Lower lobe of right lung (tissue), 2 donors: ENCODE measurements at regions not wholly inside any gene's neighbourhood (a gene's known extent, or its start where the extent isn't known, plus 50 kb on each side); places are given as distances from the start of the nearest gene placed in this dataset.

Experiments used
- ATAC-seq, 2 donors: fragments of 200-7000 bp; cut with Tn5 transposase; one replicate each; pipeline ENCODE4 v1.9.1; 2020 to 2022; ENCODE audit warnings: mild to moderate bottlenecking in 2 of 2, moderate library complexity in 2 of 2
- DNase-seq: peaks from one replicate; pipeline ENCODE4 v3.0.0-alpha.2; 2020
- H3K27ac ChIP-seq: fragments of 200-600 bp; one replicate; pipeline ENCODE4 v1.8.0; 2022
- H3K27me3 ChIP-seq: fragments of 200-600 bp; one replicate; pipeline ENCODE4 v1.8.0; 2022; ENCODE audit warnings: low read depth
- H3K36me3 ChIP-seq: fragments of 200-600 bp; one replicate; pipeline ENCODE4 v1.8.0; 2022; ENCODE audit warnings: mild to moderate bottlenecking
- H3K4me1 ChIP-seq: fragments of 200-600 bp; one replicate; pipeline ENCODE4 v1.8.0; 2022
- H3K4me3 ChIP-seq: fragments of 200-600 bp; one replicate; pipeline ENCODE4 v1.8.0; 2022; ENCODE audit warnings: mild to moderate bottlenecking
- H3K9me3 ChIP-seq: fragments of 200-600 bp; one replicate; pipeline ENCODE4 v1.8.0; 2022
- intact Hi-C: fragments of 100-400 bp; cut with DNase I; formaldehyde crosslinking; loops from one replicate; pipeline ENCODE4 v1.11.0; 2022
- TF ChIP-seq, protein P1 (sequence below): fragments of 200-600 bp; IDR thresholded peaks from one replicate; pipeline ENCODE4 v1.8.0; 2022; ENCODE audit warnings: antibody characterized with exemption, mild to moderate bottlenecking
- donor health status: DM: no; HTN: yes; CAD: no; lungs with severe emphysema.

GRCh38 chr2:43076676-43077075, 149.7 kb downstream of the ZFP36L2 start:
- intact Hi-C loops: no loop called here
- Histone ChIP-seq H3K4me3 (no peak overlapping the region), H3K27ac (peak overlapping the region; percentile 73), H3K9me3 (no peaks in the 10 kb centered on the region), H3K27me3 (no peaks in the 10 kb centered on the region), H3K4me1 (peaks cover 30% of the 10 kb centered on the region), H3K36me3 (no peaks in the 10 kb centered on the region)
- no peak for ATAC-seq
- TF ChIP-seq, protein P1, sequence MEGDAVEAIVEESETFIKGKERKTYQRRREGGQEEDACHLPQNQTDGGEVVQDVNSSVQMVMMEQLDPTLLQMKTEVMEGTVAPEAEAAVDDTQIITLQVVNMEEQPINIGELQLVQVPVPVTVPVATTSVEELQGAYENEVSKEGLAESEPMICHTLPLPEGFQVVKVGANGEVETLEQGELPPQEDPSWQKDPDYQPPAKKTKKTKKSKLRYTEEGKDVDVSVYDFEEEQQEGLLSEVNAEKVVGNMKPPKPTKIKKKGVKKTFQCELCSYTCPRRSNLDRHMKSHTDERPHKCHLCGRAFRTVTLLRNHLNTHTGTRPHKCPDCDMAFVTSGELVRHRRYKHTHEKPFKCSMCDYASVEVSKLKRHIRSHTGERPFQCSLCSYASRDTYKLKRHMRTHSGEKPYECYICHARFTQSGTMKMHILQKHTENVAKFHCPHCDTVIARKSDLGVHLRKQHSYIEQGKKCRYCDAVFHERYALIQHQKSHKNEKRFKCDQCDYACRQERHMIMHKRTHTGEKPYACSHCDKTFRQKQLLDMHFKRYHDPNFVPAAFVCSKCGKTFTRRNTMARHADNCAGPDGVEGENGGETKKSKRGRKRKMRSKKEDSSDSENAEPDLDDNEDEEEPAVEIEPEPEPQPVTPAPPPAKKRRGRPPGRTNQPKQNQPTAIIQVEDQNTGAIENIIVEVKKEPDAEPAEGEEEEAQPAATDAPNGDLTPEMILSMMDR: no peak
- DNase-seq: no peak

- Histone ChIP-seq H3K27me3 (no peaks in the 10 kb centered on the region), H3K4me3 (no peak overlapping the region), H3K9me3 (no peaks in the 10 kb centered on the region), H3K4me1 (peaks cover 36% of the 10 kb centered on the region), H3K27ac (peak overlapping the region; percentile 73), H3K36me3 (no peaks in the 10 kb centered on the region)
- DNase-seq (no peak), ATAC-seq (peak in 1 of 2 donors; percentile 9)
- TF ChIP-seq, protein P1: no peak
- intact Hi-C loops: no loop called here
These were observed 150.4 kb downstream of the ZFP36L2 start for GRCh38 chr2:43075811-43076585.

DNA sequence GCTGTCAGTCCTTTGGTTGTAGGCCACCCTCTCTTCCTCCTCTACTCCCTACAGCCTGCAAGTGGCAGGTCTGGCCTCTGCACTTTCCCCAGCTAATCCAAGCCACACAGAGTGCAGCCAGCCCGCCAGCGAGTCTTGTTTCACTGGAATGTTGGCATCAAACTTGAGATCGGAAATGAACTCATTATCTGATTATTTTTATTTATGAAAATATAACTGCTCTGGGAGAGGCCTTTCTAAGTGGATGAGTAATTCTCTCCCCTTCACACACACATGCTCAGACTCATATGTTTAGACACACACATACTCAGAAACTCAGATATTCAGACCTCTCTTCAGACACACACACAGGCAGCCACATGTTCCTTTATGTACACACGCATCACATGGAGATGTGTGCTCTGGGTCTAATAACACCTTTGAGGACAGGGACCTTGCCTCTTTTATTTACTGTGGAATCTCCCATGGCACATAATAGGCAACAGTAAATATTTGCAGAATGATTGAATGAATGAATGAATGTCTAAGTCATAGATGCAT, 151.3 kb downstream of the ZFP36L2 start:
- H3K27ac ChIP-seq: peak overlapping the region; percentile 73
- peaks cover 45% of the 10 kb centered on the region for H3K4me1 ChIP-seq
- intact Hi-C loops: no loop called here
- peak; percentile 76 to 78 for ATAC-seq
- TF ChIP-seq, protein P1: no peak
- no peaks in the 10 kb centered on the region for H3K9me3 ChIP-seq
- H3K4me3 ChIP-seq: no peak overlapping the region
- no peaks in the 10 kb centered on the region for H3K27me3 ChIP-seq
- H3K36me3 ChIP-seq: no peaks in the 10 kb centered on the region
- no peak for DNase-seq

- intact Hi-C loops: no loop called here
- Histone ChIP-seq H3K36me3 (no peaks in the 10 kb centered on the region), H3K4me1 (peaks cover 50% of the 10 kb centered on the region), H3K4me3 (no peak overlapping the region), H3K27me3 (no peaks in the 10 kb centered on the region), H3K27ac (peak overlapping the region; percentile 73), H3K9me3 (no peaks in the 10 kb centered on the region)
- ATAC-seq: no peak
- TF ChIP-seq, protein P1: no peak
- DNase-seq: no peak
These were observed 151.8 kb downstream of the ZFP36L2 start for GRCh38 chr2:43074592-43075053.

- Histone ChIP-seq H3K36me3 (no peaks in the 10 kb centered on the region), H3K4me1 (peaks cover 50% of the 10 kb centered on the region), H3K27me3 (no peaks in the 10 kb centered on the region), H3K27ac (peak overlapping the region; percentile 73), H3K4me3 (no peak overlapping the region), H3K9me3 (no peaks in the 10 kb centered on the region)
- intact Hi-C loops: no loop called here
- ATAC-seq (no peak), DNase-seq (no peak)
- TF ChIP-seq, protein P1: no peak
These were observed 152.4 kb downstream of the ZFP36L2 start for GRCh38 chr2:43074052-43074451.
